T-cell (primary cell): ENCODE measurements at regions not wholly inside any gene's neighbourhood (a gene's known extent, or its start where the extent isn't known, plus 50 kb on each side); places are given as distances from the start of the nearest gene placed in this dataset.
"Not testable (repeated sequence)": the region's sequence is repeated elsewhere in the genome, so short reads cannot be mapped to it uniquely, and the experiment has no call there.

ENCODE experiments used
- ATAC-seq, 4 experiments: fragments of 200-7000 bp in 3 of 4; fragments of 150-1000 bp in 1 of 4; cut with Tn5 transposase; replicated peaks in 1 of 4; 1 replicate in 3 of 4; 2 replicates in 1 of 4; pipeline ENCODE4 v1.10.0; 2021; ENCODE audit warnings: moderate library complexity in 3 of 4, mild to moderate bottlenecking in 2 of 4, moderate number of reproducible peaks in 1 of 4
- CTCF ChIA-PET, 2 donors: fragments of 300-600 bp; sonication (Branson Sonifier 250); formaldehyde crosslinking; loops; one replicate each; lab custom pipeline; 2022; ENCODE audit warnings: antibody characterized with exemption in 2 of 2; lab: Charles Lee
- POLR2A ChIA-PET, 2 donors: fragments of 300-600 bp; sonication (Branson Sonifier 250); formaldehyde crosslinking; loops; one replicate each; lab custom pipeline; 2022; ENCODE audit warnings: antibody characterized with exemption in 2 of 2; lab: Charles Lee
- DNase-seq, 35 experiments: peaks; one replicate each; pipeline versions ENCODE4 v3.0.0 to v3.0.0-alpha.2; 2013 to 2023
- H3K27ac ChIP-seq: one replicate; pipeline ENCODE4 v1.5.1; 2013; ENCODE audit warnings: low read length
- H3K27me3 ChIP-seq, 2 experiments: replicated peaks in 1 of 2; 1 replicate in 1 of 2; 2 replicates in 1 of 2; pipeline versions ENCODE4 v1.6.1 to v1.7.0; 2013; ENCODE audit warnings: low read length in 1 of 2, mixed read lengths in 1 of 2; ENCODE audit not compliant: control insufficient read depth in 2 of 2, insufficient read depth in 2 of 2; ENCODE audit errors: extremely low read depth in 1 of 2
- H3K36me3 ChIP-seq, 2 donors: 1 replicate in 1 of 2; 2 replicates in 1 of 2; pipeline versions ENCODE4 v1.6.1 to v1.7.0; 2013; ENCODE audit warnings: low read length in 1 of 2; ENCODE audit not compliant: control insufficient read depth in 2 of 2, insufficient read depth in 1 of 2; ENCODE audit errors: extremely low read depth in 1 of 2
- H3K4me1 ChIP-seq, 2 experiments: 1 replicate in 1 of 2; 2 replicates in 1 of 2; pipeline versions ENCODE4 v1.6.1 to v1.7.0; 2013; ENCODE audit warnings: low read length in 2 of 2, mixed read lengths in 1 of 2; ENCODE audit not compliant: insufficient read depth in 2 of 2, control insufficient read depth in 1 of 2; ENCODE audit errors: extremely low read depth in 1 of 2
- H3K4me3 ChIP-seq, 2 donors: 1 replicate in 1 of 2; 2 replicates in 1 of 2; pipeline versions ENCODE4 v1.5.1 to v1.7.0; 2013; ENCODE audit warnings: mild to moderate bottlenecking in 2 of 2, low read length in 1 of 2, moderate library complexity in 1 of 2; ENCODE audit not compliant: control insufficient read depth in 1 of 2; ENCODE audit errors: extremely low read depth in 1 of 2
- H3K9me3 ChIP-seq: 2 replicates; pipeline ENCODE4 v1.7.0; 2013
- H3K27ac Mint-ChIP-seq, 2 donors: one replicate each; pipeline ENCODE4 v1.8.0; 2020 to 2021; ENCODE audit warnings: mild to moderate bottlenecking in 2 of 2, mixed read lengths in 2 of 2
- H3K27me3 Mint-ChIP-seq, 2 donors: one replicate each; pipeline ENCODE4 v1.8.0; 2021 to 2022; ENCODE audit warnings: mixed read lengths in 2 of 2
- H3K36me3 Mint-ChIP-seq: one replicate; pipeline ENCODE4 v1.8.0; 2021; ENCODE audit warnings: mixed read lengths
- H3K4me1 Mint-ChIP-seq, 3 donors: one replicate each; pipeline ENCODE4 v1.8.0; 2020 to 2022; ENCODE audit warnings: mixed read lengths in 3 of 3, mild to moderate bottlenecking in 1 of 3
- H3K4me3 Mint-ChIP-seq, 3 donors: one replicate each; pipeline ENCODE4 v1.8.0; 2020 to 2022; ENCODE audit warnings: mild to moderate bottlenecking in 3 of 3, mixed read lengths in 3 of 3, moderate library complexity in 3 of 3
- H3K9me3 Mint-ChIP-seq, 3 donors: one replicate each; pipeline ENCODE4 v1.8.0; 2020 to 2022; ENCODE audit warnings: mixed read lengths in 3 of 3
- WGBS: methylation state at CpG from one replicate; pipeline ENCODE4 v1.1.5; 2013; ENCODE audit warnings: missing lambda C conversion rate; ENCODE audit not compliant: insufficient coverage; 5-methylcytosine and 5-hydroxymethylcytosine counted together

- no peak for ATAC-seq
- no CpG with 5 or more reads among the region's 3 CpGs for WGBS
- Mint-ChIP-seq H3K9me3 (peaks cover 6 to 18% (median 16%) of the 10 kb centered on the region in 3 donors), H3K4me3 (no peak overlapping the region), H3K36me3 (no peaks in the 10 kb centered on the region), H3K4me1 (no peaks in the 10 kb centered on the region), H3K27ac (no peak overlapping the region), H3K27me3 (no peaks in the 10 kb centered on the region)
- CTCF ChIA-PET: no interaction called here
- Histone ChIP-seq H3K9me3 (peaks cover 3% of the 10 kb centered on the region), H3K4me3 (no peak overlapping the region), H3K4me1 (no peaks in the 10 kb centered on the region), H3K27ac (no peak overlapping the region), H3K27me3 (no peaks in the 10 kb centered on the region), H3K36me3 (no peaks in the 10 kb centered on the region)
- DNase-seq: no peak
- POLR2A ChIA-PET: no interaction called here
Measured at GRCh38 chr5:166282939-166283338, 2008.5 kb upstream of the WWC1 start.

- Histone ChIP-seq H3K9me3 (peaks cover 2% of the 10 kb centered on the region), H3K36me3 (no peaks in the 10 kb centered on the region), H3K4me1 (no peaks in the 10 kb centered on the region), H3K27me3 (no peaks in the 10 kb centered on the region), H3K27ac (no peak overlapping the region), H3K4me3 (no peak overlapping the region)
- Mint-ChIP-seq H3K9me3 (peaks cover 5 to 23% (median 17%) of the 10 kb centered on the region in 3 donors), H3K4me3 (no peak overlapping the region), H3K4me1 (no peaks in the 10 kb centered on the region), H3K27me3 (no peaks in the 10 kb centered on the region), H3K36me3 (no peaks in the 10 kb centered on the region), H3K27ac (no peak overlapping the region)
- no CpG with 5 or more reads among the region's 2 CpGs for WGBS
- CTCF ChIA-PET: no interaction called here
- POLR2A ChIA-PET: no interaction called here
- no peak for ATAC-seq
- DNase-seq: no peak
Measured at GRCh38 chr5:166285361-166285760, 2006.1 kb upstream of the WWC1 start.

GRCh38 chr5:166286832-166287231, 2004.6 kb upstream of the WWC1 start:
- Histone ChIP-seq H3K4me1 (no peaks in the 10 kb centered on the region), H3K9me3 (peaks cover 2% of the 10 kb centered on the region), H3K36me3 (no peaks in the 10 kb centered on the region), H3K4me3 (no peak overlapping the region), H3K27ac (no peak overlapping the region), H3K27me3 (no peaks in the 10 kb centered on the region)
- H3K27ac Mint-ChIP-seq: no peak overlapping the region
- ChIA-PET POLR2A (no interaction called here), CTCF (no interaction called here)
- ATAC-seq: no peak
- DNase-seq: no peak
- H3K4me1 Mint-ChIP-seq: no peaks in the 10 kb centered on the region
- H3K9me3 Mint-ChIP-seq: peaks cover 8 to 22% (median 22%) of the 10 kb centered on the region in 3 donors
- H3K4me3 Mint-ChIP-seq: no peak overlapping the region
- WGBS: no CpG with 5 or more reads among the region's 3 CpGs
- H3K36me3 Mint-ChIP-seq: no peaks in the 10 kb centered on the region
- no peaks in the 10 kb centered on the region for H3K27me3 Mint-ChIP-seq

- Mint-ChIP-seq H3K36me3 (no peaks in the 10 kb centered on the region), H3K27me3 (no peaks in the 10 kb centered on the region), H3K4me1 (no peaks in the 10 kb centered on the region), H3K4me3 (no peak overlapping the region), H3K27ac (no peak overlapping the region), H3K9me3 (peaks cover 8 to 22% (median 22%) of the 10 kb centered on the region in 3 donors)
- Histone ChIP-seq H3K4me3 (no peak overlapping the region), H3K27me3 (no peaks in the 10 kb centered on the region), H3K27ac (no peak overlapping the region), H3K9me3 (peaks cover 2% of the 10 kb centered on the region), H3K4me1 (no peaks in the 10 kb centered on the region), H3K36me3 (no peaks in the 10 kb centered on the region)
- no peak for ATAC-seq
- DNase-seq: no peak
- POLR2A ChIA-PET: no interaction called here
- WGBS: no CpG with 5 or more reads among the region's 1 CpG
- CTCF ChIA-PET: no interaction called here
Measured at GRCh38 chr5:166287866-166288265, 2003.6 kb upstream of the WWC1 start.

- POLR2A ChIA-PET, H3K27me3 Mint-ChIP-seq, ATAC-seq, H3K27ac ChIP-seq, H3K4me1 ChIP-seq, DNase-seq, H3K4me3 Mint-ChIP-seq, H3K4me1 Mint-ChIP-seq, H3K27ac Mint-ChIP-seq, H3K36me3 Mint-ChIP-seq, CTCF ChIA-PET, H3K9me3 ChIP-seq, H3K36me3 ChIP-seq, H3K4me3 ChIP-seq, H3K27me3 ChIP-seq: not testable (repeated sequence)
- WGBS: no CpG with 5 or more reads among the region's 2 CpGs
- peaks cover 16 to 19% (median 17%) of the 10 kb centered on the region in 3 donors for H3K9me3 Mint-ChIP-seq
Measured at GRCh38 chr5:166291800-166292199, 1999.6 kb upstream of the WWC1 start.

GRCh38 chr5:166293892-166294291, 1997.6 kb upstream of the WWC1 start:
- H3K27ac ChIP-seq: no peak overlapping the region
- H3K36me3 ChIP-seq: no peaks in the 10 kb centered on the region
- no peaks in the 10 kb centered on the region for H3K27me3 Mint-ChIP-seq
- H3K4me1 ChIP-seq: no peaks in the 10 kb centered on the region
- CTCF ChIA-PET: no interaction called here
- H3K36me3 Mint-ChIP-seq: no peaks in the 10 kb centered on the region
- peaks cover 18 to 19% (median 18%) of the 10 kb centered on the region in 3 donors for H3K9me3 Mint-ChIP-seq
- no peak for ATAC-seq
- no CpG with 5 or more reads among the region's 5 CpGs for WGBS
- H3K27ac Mint-ChIP-seq: no peak overlapping the region
- POLR2A ChIA-PET: no interaction called here
- H3K9me3 ChIP-seq: peaks cover 2% of the 10 kb centered on the region
- H3K4me1 Mint-ChIP-seq: no peaks in the 10 kb centered on the region
- H3K27me3 ChIP-seq: no peaks in the 10 kb centered on the region
- H3K4me3 ChIP-seq: no peak overlapping the region
- H3K4me3 Mint-ChIP-seq: no peak overlapping the region
- no peak for DNase-seq

GRCh38 chr5:166302166-166302565, 1989.3 kb upstream of the WWC1 start:
- DNase-seq (no peak), ATAC-seq (no peak)
- Histone ChIP-seq H3K4me3 (no peak overlapping the region), H3K9me3 (no peaks in the 10 kb centered on the region), H3K36me3 (no peaks in the 10 kb centered on the region), H3K27ac (no peak overlapping the region), H3K27me3 (no peaks in the 10 kb centered on the region), H3K4me1 (no peaks in the 10 kb centered on the region)
- CTCF ChIA-PET: no interaction called here
- Mint-ChIP-seq H3K4me1 (no peaks in the 10 kb centered on the region), H3K4me3 (no peak overlapping the region), H3K36me3 (no peaks in the 10 kb centered on the region), H3K27ac (no peak overlapping the region), H3K27me3 (no peaks in the 10 kb centered on the region), H3K9me3 (peaks cover 7 to 21% (median 8%) of the 10 kb centered on the region in 3 donors)
- 93% methylated on average over 3 of the region's 5 CpGs for WGBS
- POLR2A ChIA-PET: no interaction called here
